Neural cell (in vitro differentiated cells): ENCODE measurements at regions not wholly inside any gene's neighbourhood (a gene's known extent, or its start where the extent isn't known, plus 50 kb on each side); places are given as distances from the start of the nearest gene placed in this dataset.

Experiments used
- RAD21 ChIP-seq: fragments of 450-650 bp; conservative IDR thresholded peaks from 2 replicates; pipeline ENCODE4 v1.6.1; 2014; ENCODE audit warnings: antibody characterized with exemption, mild to moderate bottlenecking, moderate library complexity
- TF ChIP-seq, protein P1 (sequence below): fragments of 450-650 bp; IDR thresholded peaks from 2 replicates; pipeline ENCODE4 v1.5.1; 2014; ENCODE audit warnings: antibody characterized with exemption, mild to moderate bottlenecking, moderate library complexity; ENCODE audit not compliant: poor library complexity, severe bottlenecking

DNA sequence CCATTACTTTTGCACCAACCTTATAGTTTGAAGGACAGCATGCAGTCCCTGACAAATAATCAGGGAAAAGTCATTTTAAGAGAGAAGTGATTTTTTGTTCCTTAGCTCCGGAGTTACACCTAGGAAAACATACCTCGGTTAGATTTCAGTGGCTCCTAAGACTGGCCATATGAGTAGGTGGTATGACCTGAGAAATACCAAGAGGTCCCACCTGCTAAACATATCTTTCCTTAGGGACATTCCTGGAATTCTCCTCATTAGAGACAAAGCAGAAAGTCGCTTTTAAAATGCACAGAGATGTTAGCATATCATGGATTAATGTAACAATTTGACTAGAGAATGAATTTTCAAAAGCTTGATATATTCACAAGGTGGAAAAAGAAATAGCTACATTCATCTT is 84.2 kb upstream of the RNPC3 start:
- TF ChIP-seq RAD21, result no peak
- TF ChIP-seq, protein P1, sequence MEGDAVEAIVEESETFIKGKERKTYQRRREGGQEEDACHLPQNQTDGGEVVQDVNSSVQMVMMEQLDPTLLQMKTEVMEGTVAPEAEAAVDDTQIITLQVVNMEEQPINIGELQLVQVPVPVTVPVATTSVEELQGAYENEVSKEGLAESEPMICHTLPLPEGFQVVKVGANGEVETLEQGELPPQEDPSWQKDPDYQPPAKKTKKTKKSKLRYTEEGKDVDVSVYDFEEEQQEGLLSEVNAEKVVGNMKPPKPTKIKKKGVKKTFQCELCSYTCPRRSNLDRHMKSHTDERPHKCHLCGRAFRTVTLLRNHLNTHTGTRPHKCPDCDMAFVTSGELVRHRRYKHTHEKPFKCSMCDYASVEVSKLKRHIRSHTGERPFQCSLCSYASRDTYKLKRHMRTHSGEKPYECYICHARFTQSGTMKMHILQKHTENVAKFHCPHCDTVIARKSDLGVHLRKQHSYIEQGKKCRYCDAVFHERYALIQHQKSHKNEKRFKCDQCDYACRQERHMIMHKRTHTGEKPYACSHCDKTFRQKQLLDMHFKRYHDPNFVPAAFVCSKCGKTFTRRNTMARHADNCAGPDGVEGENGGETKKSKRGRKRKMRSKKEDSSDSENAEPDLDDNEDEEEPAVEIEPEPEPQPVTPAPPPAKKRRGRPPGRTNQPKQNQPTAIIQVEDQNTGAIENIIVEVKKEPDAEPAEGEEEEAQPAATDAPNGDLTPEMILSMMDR, result no peak
